ENCODE measurements at regions not wholly inside any gene's neighbourhood (a gene's known extent, or its start where the extent isn't known, plus 50 kb on each side); places are given as distances from the start of the nearest gene placed in this dataset.

DNA sequence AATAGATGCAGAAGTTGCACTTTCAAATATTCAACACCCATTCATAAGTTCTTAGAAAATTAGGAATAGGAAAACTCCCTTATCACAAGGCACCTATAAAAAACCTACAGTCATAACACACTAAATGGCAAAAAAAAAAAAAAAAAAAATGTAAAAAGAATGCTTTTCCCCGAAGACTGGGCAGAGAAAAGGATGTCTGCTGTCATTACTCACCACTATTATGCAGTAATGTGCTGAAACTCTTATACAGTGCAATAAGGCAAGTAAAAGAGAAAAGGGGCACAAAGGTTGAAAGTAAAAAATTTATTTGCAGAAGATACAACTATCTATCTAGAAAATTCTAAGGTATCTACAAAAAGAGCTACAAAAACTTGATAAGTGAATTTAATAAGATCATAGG is 607.8 kb upstream of the ARID1B start:
- no peak for TF ChIP-seq EZH2 (optimal IDR thresholded peaks at IDR 0.05; ENCODE audit: low read depth, low read length)
- TF ChIP-seq, protein P1, sequence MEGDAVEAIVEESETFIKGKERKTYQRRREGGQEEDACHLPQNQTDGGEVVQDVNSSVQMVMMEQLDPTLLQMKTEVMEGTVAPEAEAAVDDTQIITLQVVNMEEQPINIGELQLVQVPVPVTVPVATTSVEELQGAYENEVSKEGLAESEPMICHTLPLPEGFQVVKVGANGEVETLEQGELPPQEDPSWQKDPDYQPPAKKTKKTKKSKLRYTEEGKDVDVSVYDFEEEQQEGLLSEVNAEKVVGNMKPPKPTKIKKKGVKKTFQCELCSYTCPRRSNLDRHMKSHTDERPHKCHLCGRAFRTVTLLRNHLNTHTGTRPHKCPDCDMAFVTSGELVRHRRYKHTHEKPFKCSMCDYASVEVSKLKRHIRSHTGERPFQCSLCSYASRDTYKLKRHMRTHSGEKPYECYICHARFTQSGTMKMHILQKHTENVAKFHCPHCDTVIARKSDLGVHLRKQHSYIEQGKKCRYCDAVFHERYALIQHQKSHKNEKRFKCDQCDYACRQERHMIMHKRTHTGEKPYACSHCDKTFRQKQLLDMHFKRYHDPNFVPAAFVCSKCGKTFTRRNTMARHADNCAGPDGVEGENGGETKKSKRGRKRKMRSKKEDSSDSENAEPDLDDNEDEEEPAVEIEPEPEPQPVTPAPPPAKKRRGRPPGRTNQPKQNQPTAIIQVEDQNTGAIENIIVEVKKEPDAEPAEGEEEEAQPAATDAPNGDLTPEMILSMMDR (IDR thresholded peaks at IDR 0.05; ENCODE audit: low read length) = no peak
- no peak for TF ChIP-seq EZH2phosphoT487 (IDR thresholded peaks at IDR 0.05; ENCODE audit: low read length)
